Small intestine (tissue), 7 donors: ENCODE measurements at regions not wholly inside any gene's neighbourhood (a gene's known extent, or its start where the extent isn't known, plus 50 kb on each side); places are given as distances from the start of the nearest gene placed in this dataset.

Source experiments
- DNase-seq, 2 donors: peaks; one replicate each; pipeline versions ENCODE4 v3.0.0 to v3.0.0-alpha.2; 2013
- FAIRE-seq: peaks from 2 replicates; lab custom pipeline; 2012; peaks lifted over from hg19 to GRCh38; lab: Jason Lieb, UNC
- H3K27ac ChIP-seq, 3 donors: one replicate each; pipeline ENCODE4 v1.5.1; 2013; ENCODE audit warnings: low read length in 2 of 3, mild to moderate bottlenecking in 2 of 3, control low read depth in 1 of 3, inconsistent platforms in 1 of 3, low read depth in 1 of 3, moderate library complexity in 1 of 3
- H3K27me3 ChIP-seq, 3 donors: one replicate each; pipeline ENCODE4 v1.6.1; 2013; ENCODE audit warnings: low read length in 3 of 3, inconsistent platforms in 1 of 3; ENCODE audit not compliant: control insufficient read depth in 3 of 3, insufficient read depth in 3 of 3
- H3K36me3 ChIP-seq, 3 donors: one replicate each; pipeline ENCODE4 v1.6.1; 2013; ENCODE audit warnings: low read length in 3 of 3, inconsistent platforms in 1 of 3, low read depth in 1 of 3, mild to moderate bottlenecking in 1 of 3, moderate library complexity in 1 of 3; ENCODE audit not compliant: control insufficient read depth in 3 of 3, insufficient read depth in 2 of 3
- H3K4me1 ChIP-seq, 3 donors: one replicate each; pipeline ENCODE4 v1.6.1; 2013; ENCODE audit warnings: low read length in 2 of 3, inconsistent platforms in 1 of 3, low read depth in 1 of 3, mild to moderate bottlenecking in 1 of 3, moderate library complexity in 1 of 3; ENCODE audit not compliant: control insufficient read depth in 3 of 3, insufficient read depth in 2 of 3
- H3K4me3 ChIP-seq, 3 donors: one replicate each; pipeline ENCODE4 v1.5.1; 2013; ENCODE audit warnings: low read length in 3 of 3, control low read depth in 1 of 3, inconsistent platforms in 1 of 3, low read depth in 1 of 3, mild to moderate bottlenecking in 1 of 3, moderate library complexity in 1 of 3
- H3K9me3 ChIP-seq, 2 donors: one replicate each; pipeline ENCODE4 v1.6.1; 2013; ENCODE audit warnings: low read depth in 1 of 2, low read length in 1 of 2; ENCODE audit not compliant: control insufficient read depth in 2 of 2, insufficient read depth in 1 of 2
- WGBS, 3 donors: extraction: QIAGEN DNeasy Blood & Tissue Kit; methylation state at CpG; one replicate each; pipeline ENCODE4 v1.1.7; 2013; 5-methylcytosine and 5-hydroxymethylcytosine counted together
- donor health status: healthy with polysubstance abuse.
- donor health status: control.
- donor health status: control.
- donor health status: Bipolar disorder and iron deficiency.
- donor health status: healthy.

GRCh38 chr18:65287652-65288051, 463.2 kb upstream of the CDH7 start:
- no peaks in the 10 kb centered on the region for H3K36me3 ChIP-seq
- H3K27me3 ChIP-seq, result no peaks in the 10 kb centered on the region
- no peaks in the 10 kb centered on the region for H3K4me1 ChIP-seq
- no peaks in the 10 kb centered on the region for H3K9me3 ChIP-seq
- no peak for DNase-seq
- H3K4me3 ChIP-seq, result no peak overlapping the region
- FAIRE-seq, result no peak
- no peak overlapping the region for H3K27ac ChIP-seq
- 77 to 94% (median 85%) methylated on average over 2 of the region's 2 CpGs for WGBS, 3 donors

GRCh38 chr18:65282096-65282495, 468.7 kb upstream of the CDH7 start:
- Histone ChIP-seq H3K27me3 (no peaks in the 10 kb centered on the region), H3K27ac (no peak overlapping the region), H3K36me3 (no peaks in the 10 kb centered on the region), H3K4me3 (no peak overlapping the region), H3K9me3 (no peaks in the 10 kb centered on the region), H3K4me1 (no peaks in the 10 kb centered on the region)
- no peak for FAIRE-seq
- 54 to 83% (median 73%) methylated on average over 1 of the region's 1 CpG for WGBS, 3 donors
- no peak for DNase-seq

GRCh38 chr18:65279668-65280305, 471.0 kb upstream of the CDH7 start:
- H3K27me3 ChIP-seq, result no peaks in the 10 kb centered on the region
- 86 to 91% (median 88%) methylated on average over 4 of the region's 4 CpGs for WGBS, 3 donors
- no peak overlapping the region for H3K4me3 ChIP-seq
- FAIRE-seq (no peak), DNase-seq (no peak)
- no peak overlapping the region for H3K27ac ChIP-seq
- no peaks in the 10 kb centered on the region for H3K4me1 ChIP-seq
- no peaks in the 10 kb centered on the region for H3K9me3 ChIP-seq
- no peaks in the 10 kb centered on the region for H3K36me3 ChIP-seq

- DNase-seq (no peak), FAIRE-seq (no peak)
- H3K36me3 ChIP-seq, result no peaks in the 10 kb centered on the region
- H3K9me3 ChIP-seq, result no peaks in the 10 kb centered on the region
- H3K27me3 ChIP-seq, result no peaks in the 10 kb centered on the region
- WGBS, 3 donors, result 82 to 88% (median 87%) methylated on average over 9 of the region's 9 CpGs
- no peaks in the 10 kb centered on the region for H3K4me1 ChIP-seq
- H3K27ac ChIP-seq, result no peak overlapping the region
- H3K4me3 ChIP-seq, result no peak overlapping the region
Observed at GRCh38 chr18:65278939-65279667, 471.7 kb upstream of the CDH7 start.

- H3K9me3 ChIP-seq, result no peaks in the 10 kb centered on the region
- H3K4me1 ChIP-seq, result no peaks in the 10 kb centered on the region
- 32 to 52% (median 36%) methylated on average over 1 of the region's 1 CpG for WGBS, 3 donors
- H3K27ac ChIP-seq, result no peak overlapping the region
- no peak for FAIRE-seq
- no peaks in the 10 kb centered on the region for H3K36me3 ChIP-seq
- H3K27me3 ChIP-seq, result no peaks in the 10 kb centered on the region
- no peak for DNase-seq
- no peak overlapping the region for H3K4me3 ChIP-seq
Observed at GRCh38 chr18:65269375-65269774, 481.4 kb upstream of the CDH7 start.

- Histone ChIP-seq H3K27ac (no peak overlapping the region), H3K27me3 (no peaks in the 10 kb centered on the region), H3K9me3 (no peaks in the 10 kb centered on the region), H3K36me3 (no peaks in the 10 kb centered on the region), H3K4me1 (no peaks in the 10 kb centered on the region), H3K4me3 (no peak overlapping the region)
- FAIRE-seq (no peak), DNase-seq (no peak)
- WGBS, 3 donors, result 77 to 95% (median 90%) methylated on average over 1 of the region's 1 CpG
Observed at GRCh38 chr18:65265761-65266160, 485.1 kb upstream of the CDH7 start.

GRCh38 chr18:65260030-65260429, 490.8 kb upstream of the CDH7 start:
- WGBS, 3 donors, result 33 to 41% (median 40%) methylated on average over 2 of the region's 2 CpGs
- Histone ChIP-seq H3K36me3 (no peaks in the 10 kb centered on the region), H3K4me3 (no peak overlapping the region), H3K4me1 (no peaks in the 10 kb centered on the region), H3K9me3 (no peaks in the 10 kb centered on the region), H3K27me3 (no peaks in the 10 kb centered on the region), H3K27ac (no peak overlapping the region)
- DNase-seq (no peak), FAIRE-seq (no peak)

GRCh38 chr18:65259403-65259802, 491.4 kb upstream of the CDH7 start:
- 87 to 93% (median 93%) methylated on average over 2 of the region's 2 CpGs for WGBS, 3 donors
- H3K27ac ChIP-seq, result no peak overlapping the region
- H3K9me3 ChIP-seq, result no peaks in the 10 kb centered on the region
- DNase-seq (no peak), FAIRE-seq (no peak)
- H3K4me1 ChIP-seq, result no peaks in the 10 kb centered on the region
- H3K36me3 ChIP-seq, result no peaks in the 10 kb centered on the region
- no peaks in the 10 kb centered on the region for H3K27me3 ChIP-seq
- H3K4me3 ChIP-seq, result no peak overlapping the region
